Ishikawa (cell line): ENCODE measurements at regions not wholly inside any gene's neighbourhood (a gene's known extent, or its start where the extent isn't known, plus 50 kb on each side); places are given as distances from the start of the nearest gene placed in this dataset.

Source experiments
- CEBPB ChIP-seq: IDR thresholded peaks from 2 replicates; pipeline ENCODE4 v1.6.1; 2012
- CREB1 ChIP-seq: IDR thresholded peaks from 2 replicates; pipeline ENCODE4 v1.6.1; 2012; ENCODE audit warnings: low read depth
- EGR1 ChIP-seq: IDR thresholded peaks from 2 replicates; pipeline ENCODE4 v1.6.1; 2012
- EP300 ChIP-seq: IDR thresholded peaks from 2 replicates; pipeline ENCODE4 v1.6.1; 2012; ENCODE audit warnings: borderline replicate concordance
- NFIC ChIP-seq: IDR thresholded peaks from 2 replicates; pipeline ENCODE4 v1.6.1; 2012
- RAD21 ChIP-seq: IDR thresholded peaks from 2 replicates; pipeline ENCODE4 v1.6.1; 2012; ENCODE audit warnings: low read depth
- TAF1 ChIP-seq: IDR thresholded peaks from 2 replicates; pipeline ENCODE4 v1.6.1; 2012; ENCODE audit warnings: low read depth, mild to moderate bottlenecking
- TEAD4 ChIP-seq: IDR thresholded peaks from 2 replicates; pipeline ENCODE4 v1.6.1; 2012
- TF ChIP-seq, protein P1 (sequence below): IDR thresholded peaks from 2 replicates; pipeline ENCODE4 v1.6.1; 2012
- TF ChIP-seq, protein P2 (sequence below): IDR thresholded peaks from 2 replicates; pipeline ENCODE4 v1.6.1; 2012; ENCODE audit warnings: low read depth, mild to moderate bottlenecking
- TF ChIP-seq, protein P3 (sequence below): IDR thresholded peaks from 2 replicates; pipeline ENCODE4 v1.6.1; 2012

DNA sequence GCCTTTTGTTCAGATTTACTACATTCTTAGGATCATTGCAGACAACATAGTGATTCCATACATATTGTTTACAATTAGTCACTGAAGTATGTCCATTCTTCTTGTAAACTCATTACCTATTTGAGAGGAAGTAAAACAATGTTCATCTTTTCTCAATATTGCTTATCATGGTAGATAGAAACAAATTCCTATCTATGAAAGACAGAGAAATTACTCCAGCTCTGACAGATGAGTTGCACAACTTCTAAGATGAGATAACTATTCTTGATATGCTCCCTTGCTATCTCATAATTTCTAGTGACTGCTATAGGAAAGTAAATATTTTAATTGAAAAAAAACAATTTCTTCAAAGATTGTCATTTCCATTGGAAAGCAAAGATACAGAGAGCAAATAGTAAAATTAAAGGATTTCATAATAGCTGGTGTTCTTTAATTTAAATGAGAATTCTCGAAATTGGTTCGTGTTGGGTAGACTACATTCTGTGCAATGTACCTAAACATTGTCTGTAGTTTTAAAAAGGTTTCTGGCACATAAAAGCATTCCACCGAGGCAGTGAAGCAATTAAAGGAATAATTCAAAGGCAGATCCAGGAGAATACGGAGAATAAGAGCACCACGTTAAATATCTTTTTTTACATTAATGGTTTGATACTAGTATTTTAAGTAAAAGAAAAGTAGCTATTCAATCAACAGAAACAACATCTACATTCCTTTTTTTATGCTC is 1029.1 kb upstream of the ACO1 start:
- TF ChIP-seq EGR1 (no peak), CEBPB (peak; percentile 72), TAF1 (no peak), TEAD4 (peak; percentile 55), RAD21 (no peak), EP300 (no peak), CREB1 (no peak), NFIC (peak; percentile 66; the same call in 1 of the 2 replicates)
- TF ChIP-seq, protein P1, sequence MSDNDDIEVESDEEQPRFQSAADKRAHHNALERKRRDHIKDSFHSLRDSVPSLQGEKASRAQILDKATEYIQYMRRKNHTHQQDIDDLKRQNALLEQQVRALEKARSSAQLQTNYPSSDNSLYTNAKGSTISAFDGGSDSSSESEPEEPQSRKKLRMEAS = no peak
- TF ChIP-seq, protein P2, sequence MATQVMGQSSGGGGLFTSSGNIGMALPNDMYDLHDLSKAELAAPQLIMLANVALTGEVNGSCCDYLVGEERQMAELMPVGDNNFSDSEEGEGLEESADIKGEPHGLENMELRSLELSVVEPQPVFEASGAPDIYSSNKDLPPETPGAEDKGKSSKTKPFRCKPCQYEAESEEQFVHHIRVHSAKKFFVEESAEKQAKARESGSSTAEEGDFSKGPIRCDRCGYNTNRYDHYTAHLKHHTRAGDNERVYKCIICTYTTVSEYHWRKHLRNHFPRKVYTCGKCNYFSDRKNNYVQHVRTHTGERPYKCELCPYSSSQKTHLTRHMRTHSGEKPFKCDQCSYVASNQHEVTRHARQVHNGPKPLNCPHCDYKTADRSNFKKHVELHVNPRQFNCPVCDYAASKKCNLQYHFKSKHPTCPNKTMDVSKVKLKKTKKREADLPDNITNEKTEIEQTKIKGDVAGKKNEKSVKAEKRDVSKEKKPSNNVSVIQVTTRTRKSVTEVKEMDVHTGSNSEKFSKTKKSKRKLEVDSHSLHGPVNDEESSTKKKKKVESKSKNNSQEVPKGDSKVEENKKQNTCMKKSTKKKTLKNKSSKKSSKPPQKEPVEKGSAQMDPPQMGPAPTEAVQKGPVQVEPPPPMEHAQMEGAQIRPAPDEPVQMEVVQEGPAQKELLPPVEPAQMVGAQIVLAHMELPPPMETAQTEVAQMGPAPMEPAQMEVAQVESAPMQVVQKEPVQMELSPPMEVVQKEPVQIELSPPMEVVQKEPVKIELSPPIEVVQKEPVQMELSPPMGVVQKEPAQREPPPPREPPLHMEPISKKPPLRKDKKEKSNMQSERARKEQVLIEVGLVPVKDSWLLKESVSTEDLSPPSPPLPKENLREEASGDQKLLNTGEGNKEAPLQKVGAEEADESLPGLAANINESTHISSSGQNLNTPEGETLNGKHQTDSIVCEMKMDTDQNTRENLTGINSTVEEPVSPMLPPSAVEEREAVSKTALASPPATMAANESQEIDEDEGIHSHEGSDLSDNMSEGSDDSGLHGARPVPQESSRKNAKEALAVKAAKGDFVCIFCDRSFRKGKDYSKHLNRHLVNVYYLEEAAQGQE = no peak
- TF ChIP-seq, protein P3, sequence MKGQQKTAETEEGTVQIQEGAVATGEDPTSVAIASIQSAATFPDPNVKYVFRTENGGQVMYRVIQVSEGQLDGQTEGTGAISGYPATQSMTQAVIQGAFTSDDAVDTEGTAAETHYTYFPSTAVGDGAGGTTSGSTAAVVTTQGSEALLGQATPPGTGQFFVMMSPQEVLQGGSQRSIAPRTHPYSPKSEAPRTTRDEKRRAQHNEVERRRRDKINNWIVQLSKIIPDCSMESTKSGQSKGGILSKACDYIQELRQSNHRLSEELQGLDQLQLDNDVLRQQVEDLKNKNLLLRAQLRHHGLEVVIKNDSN = no peak
